ENCODE measurements at regions not wholly inside any gene's neighbourhood (a gene's known extent, or its start where the extent isn't known, plus 50 kb on each side); places are given as distances from the start of the nearest gene placed in this dataset.

GRCh38 chr19:28404472-28404871 is 808.5 kb downstream of the UQCRFS1 start:
- DNase-seq (no peak), ATAC-seq (no peak)
- Mint-ChIP-seq H3K4me1 (ENCODE audit: low read depth) (peaks cover 6% of the 10 kb centered on the region), H3K9me3 (peaks cover under 1% of the 10 kb centered on the region), H3K4me3 (no peak overlapping the region), H3K27me3 (peaks cover 4% of the 10 kb centered on the region), H3K36me3 (ENCODE audit: low read depth) (no peaks in the 10 kb centered on the region), H3K27ac (no peak overlapping the region)
- ChIA-PET POLR2A (no interaction called here), CTCF (no interaction called here)
- TF ChIP-seq CTCF (IDR thresholded peaks at IDR 0.05) = no peak
- intact Hi-C loops (cut with micrococcal nuclease) = no loop called here

DNA sequence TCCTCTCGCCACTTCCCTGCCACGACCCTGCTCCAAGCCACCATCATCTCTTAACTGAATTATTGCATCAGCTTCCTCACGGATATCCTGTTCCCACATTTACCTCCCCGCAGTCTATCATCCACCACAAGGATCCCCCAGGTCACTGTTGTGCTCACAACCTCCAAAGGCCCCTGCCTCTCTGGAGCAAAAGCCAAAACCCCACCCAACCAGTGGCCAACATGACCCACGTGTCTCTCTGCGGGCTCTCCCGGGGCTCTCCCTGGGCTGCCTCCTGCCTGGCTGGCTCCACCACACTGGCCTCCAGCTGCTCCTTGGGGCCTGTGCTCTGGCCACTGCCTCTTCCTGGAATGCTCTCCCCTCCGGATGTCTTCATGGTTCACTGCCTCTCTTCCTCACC is 809.3 kb downstream of the UQCRFS1 start:
- no peak for TF ChIP-seq CTCF (IDR thresholded peaks at IDR 0.05)
- no peak for DNase-seq
- intact Hi-C loops (cut with micrococcal nuclease) = no loop called here
- H3K9me3 Mint-ChIP-seq = peaks cover 2% of the 10 kb centered on the region
- peaks cover 3% of the 10 kb centered on the region for H3K4me1 Mint-ChIP-seq (ENCODE audit: low read depth)
- peaks cover 4% of the 10 kb centered on the region for H3K27me3 Mint-ChIP-seq
- ChIA-PET CTCF (no interaction called here), POLR2A (no interaction called here)
- H3K27ac Mint-ChIP-seq = no peak overlapping the region
- H3K36me3 Mint-ChIP-seq (ENCODE audit: low read depth) = no peaks in the 10 kb centered on the region
- H3K4me3 Mint-ChIP-seq = no peak overlapping the region
- no peak for ATAC-seq

- DNase-seq (no peak), ATAC-seq (no peak)
- ChIA-PET POLR2A (no interaction called here), CTCF (no interaction called here)
- Mint-ChIP-seq H3K9me3 (peaks cover 2% of the 10 kb centered on the region), H3K27me3 (peaks cover 4% of the 10 kb centered on the region), H3K4me1 (ENCODE audit: low read depth) (no peaks in the 10 kb centered on the region), H3K36me3 (ENCODE audit: low read depth) (no peaks in the 10 kb centered on the region), H3K4me3 (no peak overlapping the region), H3K27ac (no peak overlapping the region)
- no peak for TF ChIP-seq CTCF (IDR thresholded peaks at IDR 0.05)
- intact Hi-C loops (cut with micrococcal nuclease) = no loop called here
These were observed 810.2 kb downstream of the UQCRFS1 start for GRCh38 chr19:28402701-28403290.

DNA sequence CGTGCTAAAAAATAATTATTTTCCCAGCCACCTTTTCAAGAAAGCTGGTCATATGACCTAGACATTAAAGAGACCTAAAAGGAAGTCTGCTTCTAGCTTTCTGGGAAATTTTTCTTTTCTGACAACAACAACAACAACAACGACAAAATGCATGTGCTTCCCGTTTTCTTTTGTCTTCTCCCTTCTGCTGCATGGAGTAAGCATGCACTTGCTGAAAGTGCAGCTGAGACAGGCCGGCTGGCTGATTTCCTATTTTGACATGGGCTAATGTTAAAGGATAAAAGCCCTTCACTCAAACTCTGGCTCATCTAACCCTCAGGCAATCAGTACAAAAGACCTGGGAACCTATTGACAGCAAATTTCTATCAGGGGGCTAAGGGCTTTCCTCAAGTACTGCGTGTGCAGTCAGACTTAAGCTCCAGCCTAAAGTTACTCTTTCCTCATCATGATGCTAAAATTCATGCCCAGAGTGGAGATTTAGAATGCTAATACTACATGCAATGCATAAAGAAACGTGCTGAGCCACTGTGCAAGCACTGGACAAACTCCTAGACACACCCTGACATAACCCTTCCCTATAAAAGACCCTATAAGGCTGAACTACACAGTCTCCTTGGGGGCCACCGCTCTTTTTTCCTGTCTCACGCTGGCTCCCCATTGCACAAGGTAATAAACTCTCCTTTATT is 811.1 kb downstream of the UQCRFS1 start:
- Mint-ChIP-seq H3K27me3 (peaks cover 4% of the 10 kb centered on the region), H3K4me3 (no peak overlapping the region), H3K4me1 (ENCODE audit: low read depth) (no peaks in the 10 kb centered on the region), H3K36me3 (ENCODE audit: low read depth) (no peaks in the 10 kb centered on the region), H3K27ac (no peak overlapping the region), H3K9me3 (peaks cover 2% of the 10 kb centered on the region)
- TF ChIP-seq CTCF (IDR thresholded peaks at IDR 0.05) = no peak
- DNase-seq (no peak), ATAC-seq (no peak)
- POLR2A ChIA-PET = no interaction called here
- CTCF ChIA-PET = interaction anchor here (0.7 kb wide), 1 partner anchor 10 kb away, joined by 3 read pairs; no protein-coding TSS in a partner anchor
- intact Hi-C loops (cut with micrococcal nuclease) = no loop called here

- intact Hi-C loops (cut with micrococcal nuclease) = no loop called here
- Mint-ChIP-seq H3K27ac (no peak overlapping the region), H3K27me3 (peaks cover 4% of the 10 kb centered on the region), H3K4me1 (ENCODE audit: low read depth) (no peaks in the 10 kb centered on the region), H3K9me3 (peaks cover 2% of the 10 kb centered on the region), H3K36me3 (ENCODE audit: low read depth) (no peaks in the 10 kb centered on the region), H3K4me3 (no peak overlapping the region)
- ATAC-seq (no peak), DNase-seq (no peak)
- ChIA-PET CTCF (interaction anchor here (0.7 kb wide), 1 partner anchor 10 kb away, joined by 3 read pairs; no protein-coding TSS in a partner anchor), POLR2A (no interaction called here)
- TF ChIP-seq CTCF (IDR thresholded peaks at IDR 0.05) = no peak
These were observed 811.8 kb downstream of the UQCRFS1 start for GRCh38 chr19:28400953-28401671.

Measured in activated CD8-positive, alpha-beta T cell treated with anti-CD3 and anti-CD28 coated beads for 36 hours (primary cell).